GM18861 (cell line): ENCODE measurements at regions not wholly inside any gene's neighbourhood (a gene's known extent, or its start where the extent isn't known, plus 50 kb on each side); places are given as distances from the start of the nearest gene placed in this dataset.

ENCODE experiments used
- ATAC-seq: cut with Tn5 transposase; IDR thresholded peaks from one replicate; pipeline ENCODE4 v1.9.1; 2021; ENCODE audit not compliant: unreplicated experiment

DNA sequence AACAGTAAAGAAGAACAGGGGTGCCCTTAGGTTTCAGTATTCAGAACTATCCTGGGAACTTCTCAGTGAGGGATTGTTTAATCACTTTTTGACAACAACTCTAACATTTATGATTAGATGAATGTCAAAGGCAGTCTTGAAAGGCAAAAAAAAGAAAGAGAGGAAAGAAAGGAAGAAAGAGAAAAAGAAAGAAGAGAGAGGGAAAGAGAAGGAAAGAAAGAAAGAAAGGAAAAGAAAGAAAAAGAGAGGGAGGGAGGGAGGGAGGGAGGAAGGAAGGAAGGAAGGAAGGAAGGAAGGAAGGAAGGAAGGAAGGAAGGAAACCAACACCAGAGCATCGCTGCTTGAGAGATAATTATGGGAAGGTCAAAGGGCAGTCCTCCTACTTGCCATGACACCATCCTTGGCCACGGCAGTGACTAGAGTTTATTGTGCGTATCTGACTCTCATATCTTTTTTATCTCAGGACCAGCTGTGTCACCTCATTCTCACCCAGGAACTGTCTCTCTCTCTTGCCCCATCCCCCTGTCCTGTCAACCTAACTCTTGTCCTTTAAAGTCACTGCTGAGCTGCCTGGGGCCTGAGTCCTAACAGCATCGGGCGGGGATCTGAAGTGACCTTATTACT, 96.8 kb upstream of the ATXN1 start:
- no peak for ATAC-seq

DNA sequence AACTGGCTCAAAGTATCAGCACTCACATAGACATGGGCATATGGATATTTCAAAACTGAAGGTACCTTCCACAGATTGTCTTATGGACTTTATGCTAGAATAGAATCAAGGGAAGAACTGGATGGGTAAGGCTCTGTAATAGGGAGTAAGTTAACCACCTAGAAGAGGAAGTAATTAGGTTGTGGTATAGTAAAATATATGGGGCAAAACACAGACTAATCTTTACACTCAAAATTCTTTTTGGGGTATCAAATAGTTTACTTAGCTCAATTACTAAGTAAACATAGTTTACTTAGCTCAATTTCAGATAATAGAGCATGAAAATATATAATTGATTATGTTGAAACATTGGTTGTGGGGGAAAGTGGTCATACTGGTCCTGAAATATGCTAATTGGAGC, 94.2 kb upstream of the ATXN1 start:
- ATAC-seq = peak; percentile 37

DNA sequence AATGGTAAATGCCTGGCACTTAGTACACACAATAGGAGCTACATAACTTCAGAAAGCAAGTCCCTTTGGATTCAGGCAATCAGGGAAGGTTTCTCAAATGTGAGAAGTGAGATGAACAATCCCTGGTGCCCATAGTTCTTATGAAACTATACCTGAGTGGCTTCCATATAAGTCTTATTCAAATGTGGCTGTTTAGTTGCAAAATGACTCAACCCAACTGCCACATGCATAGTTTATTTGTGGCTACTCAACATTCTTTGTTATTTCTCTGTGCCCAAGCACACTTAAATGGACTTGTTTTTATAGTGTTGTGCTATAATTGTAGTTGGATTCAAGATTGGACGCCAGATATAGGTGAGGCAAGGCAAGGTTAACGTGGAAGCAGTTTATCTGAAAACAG, 93.7 kb upstream of the ATXN1 start:
- ATAC-seq = peak; percentile 85

DNA sequence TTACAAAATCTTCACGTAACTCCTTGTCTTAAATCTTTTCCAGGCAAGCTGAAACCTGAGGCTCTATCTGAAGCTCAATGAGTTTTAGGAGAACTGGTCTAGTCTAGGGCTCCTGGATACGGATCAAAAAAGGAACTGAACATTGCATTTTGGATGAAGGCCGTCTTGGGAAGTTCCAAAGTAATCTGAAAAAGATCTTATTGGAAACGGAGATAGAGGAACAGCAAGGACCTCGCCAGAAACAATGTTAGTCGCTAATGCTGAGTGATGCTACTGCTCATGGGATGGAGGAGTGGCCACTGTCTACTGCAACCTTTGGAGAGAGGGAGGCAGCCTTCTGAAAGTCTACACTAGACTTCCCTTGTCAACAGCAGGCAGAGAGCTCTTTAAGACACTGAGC, 91.4 kb upstream of the ATXN1 start:
- ATAC-seq = no peak

DNA sequence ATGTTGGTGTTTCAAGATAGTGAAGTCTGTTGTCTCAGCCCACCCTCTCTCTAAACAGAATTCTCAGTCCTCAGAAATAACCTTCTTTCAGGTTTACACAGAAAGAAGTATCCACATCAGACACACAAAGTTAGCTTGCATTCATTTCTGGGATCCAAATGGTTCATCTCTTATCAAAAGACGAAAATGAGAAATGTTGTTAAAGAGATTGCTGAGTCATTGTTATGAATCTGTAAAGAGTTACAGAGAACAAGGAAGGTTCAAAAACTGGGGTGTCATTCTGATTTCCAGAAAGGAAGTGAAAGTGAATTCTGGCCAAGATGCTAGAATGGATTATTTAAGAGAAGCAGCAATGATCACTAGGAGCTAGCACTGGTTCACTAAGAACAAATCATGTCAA, 90.5 kb upstream of the ATXN1 start:
- ATAC-seq = no peak

DNA sequence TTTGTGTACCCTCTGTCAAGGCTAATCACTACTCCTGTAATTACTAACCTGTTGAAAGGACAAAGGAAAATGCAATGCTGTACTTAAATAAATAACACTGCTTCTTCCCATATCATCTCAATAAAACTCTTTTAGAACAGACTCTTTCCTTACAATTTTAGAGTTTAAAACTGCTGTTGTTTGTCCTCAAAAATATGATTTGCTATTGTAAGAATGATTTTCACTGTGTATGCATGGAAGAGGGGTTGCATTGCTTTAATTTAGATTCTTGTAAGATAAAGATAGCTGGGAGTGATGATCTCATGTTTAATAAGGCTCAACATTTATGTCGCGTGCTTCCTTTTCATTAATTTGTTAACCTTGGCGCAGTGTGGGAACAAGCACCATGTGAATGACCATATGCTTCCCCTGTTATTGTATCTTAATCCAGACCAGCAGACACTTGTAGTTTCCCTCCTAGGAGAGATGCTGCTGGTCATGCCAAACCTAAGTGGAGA, 89.8 kb upstream of the ATXN1 start:
- ATAC-seq = no peak

DNA sequence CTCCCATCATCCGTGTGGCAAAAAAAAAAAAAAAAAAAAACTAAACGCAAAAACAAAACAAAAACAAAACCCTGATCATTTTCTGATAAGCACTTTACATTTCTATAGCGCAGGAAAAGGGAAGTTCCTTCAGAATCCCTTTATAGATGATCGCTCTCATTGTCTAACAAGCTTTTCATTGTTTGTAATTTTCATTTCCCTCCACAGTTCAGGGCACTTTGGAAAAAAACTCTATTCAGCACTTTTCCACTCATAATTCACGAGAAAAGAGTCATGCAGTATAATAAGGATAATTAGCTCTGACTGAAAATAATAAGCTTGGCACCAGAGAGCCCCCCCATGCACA, 89.4 kb upstream of the ATXN1 start:
- ATAC-seq = no peak

DNA sequence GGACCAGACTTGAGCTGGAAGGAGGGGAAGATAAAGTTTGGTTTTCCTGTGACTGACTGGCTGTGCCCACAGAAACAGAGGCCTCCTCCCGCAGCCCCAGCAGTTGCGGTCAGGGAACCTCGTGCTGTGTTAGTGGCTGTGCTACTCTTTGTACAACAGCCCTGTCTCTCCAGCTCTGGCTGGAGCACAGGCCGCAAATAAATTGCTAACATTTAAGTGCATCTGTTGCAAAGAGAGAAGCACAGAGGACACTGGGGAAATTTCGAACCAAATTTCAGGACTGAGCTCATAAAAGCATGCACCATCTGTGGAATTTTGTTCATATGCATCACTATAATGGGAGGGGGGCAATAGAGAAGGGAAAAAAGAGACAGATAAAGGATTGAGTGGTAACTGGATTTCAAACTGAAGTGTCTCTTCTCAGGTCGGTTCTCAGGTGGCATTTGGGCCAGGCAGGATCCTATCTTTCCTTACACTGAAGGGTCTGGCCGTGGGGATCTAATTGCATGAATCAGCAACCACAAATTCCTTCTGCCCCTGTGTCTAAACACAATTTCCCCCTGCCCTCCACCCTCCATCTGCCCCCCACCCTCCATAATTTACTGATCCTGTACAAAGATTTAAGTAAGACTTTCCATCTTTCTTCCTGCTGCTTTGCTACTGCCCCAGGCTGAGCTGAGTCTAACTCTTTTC, 88.9 kb upstream of the ATXN1 start:
- ATAC-seq = no peak

DNA sequence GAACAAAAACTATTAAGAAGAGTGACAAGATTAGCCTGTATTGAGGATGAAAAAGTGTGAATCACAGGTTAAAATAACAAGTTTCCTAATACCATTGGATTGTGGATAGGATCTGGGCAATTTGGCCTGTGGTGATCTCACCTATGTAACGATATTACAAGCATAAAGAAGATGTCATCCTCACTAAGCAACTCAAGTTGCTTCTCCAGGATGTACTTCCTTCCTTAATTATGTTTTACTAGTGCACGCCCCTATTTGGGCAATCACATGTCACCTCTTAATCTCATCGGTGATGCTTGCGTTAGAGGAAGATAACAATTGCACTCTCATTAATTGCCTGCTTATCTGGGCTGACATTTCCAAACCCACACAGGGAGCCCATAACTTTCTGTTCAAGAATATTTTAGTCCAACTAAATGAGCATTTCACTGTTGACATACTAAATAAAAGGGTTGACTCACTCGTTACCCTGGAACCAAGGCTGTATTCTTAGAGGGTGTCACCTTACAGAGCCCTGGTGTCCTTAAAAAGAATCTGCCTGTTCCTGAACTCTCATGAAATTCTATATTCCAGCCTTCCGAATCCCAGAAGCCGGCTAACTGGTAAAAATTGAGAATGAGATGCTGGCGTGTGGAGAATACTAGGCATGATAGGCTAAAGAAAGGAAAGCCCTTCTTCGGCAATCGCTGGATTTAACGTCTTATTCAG, 88.2 kb upstream of the ATXN1 start:
- no peak for ATAC-seq

DNA sequence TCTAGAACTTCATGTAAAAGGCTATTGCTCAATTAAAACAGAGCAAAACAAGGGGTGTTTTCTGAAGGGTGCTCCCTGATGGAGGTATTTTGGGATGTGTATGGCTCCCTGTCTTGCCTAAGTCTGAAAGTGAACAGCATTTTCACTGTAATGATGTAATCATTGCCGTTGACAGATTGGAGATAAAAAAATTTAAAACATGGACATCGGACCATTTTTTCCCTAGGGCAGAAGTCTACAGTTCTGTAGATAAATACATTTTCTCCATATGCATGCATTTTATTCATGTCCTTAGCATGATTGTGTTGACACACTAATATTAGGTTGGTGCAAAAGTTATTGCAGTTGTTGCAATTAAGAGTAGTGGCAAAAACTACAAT, 85.1 kb upstream of the ATXN1 start:
- ATAC-seq = no peak

DNA sequence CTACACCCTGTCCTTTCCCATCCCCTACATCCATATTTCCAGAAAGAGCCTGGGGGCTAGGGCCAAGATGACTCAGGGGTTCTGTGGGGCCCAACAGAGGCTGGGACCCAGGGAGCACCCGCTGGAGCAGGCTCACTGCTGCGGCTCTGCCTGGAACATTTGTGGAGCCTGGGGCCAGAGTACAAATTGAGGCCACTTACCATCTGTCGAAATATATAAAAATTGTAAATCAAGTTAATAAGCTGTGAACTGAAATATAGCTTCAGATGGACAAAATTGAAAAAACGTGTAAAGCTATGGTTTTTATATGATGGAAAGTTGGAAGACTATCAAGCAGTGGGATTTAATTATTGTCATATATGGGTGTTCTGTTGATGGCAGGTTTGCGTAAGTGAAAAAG, 82.9 kb upstream of the ATXN1 start:
- no peak for ATAC-seq

DNA sequence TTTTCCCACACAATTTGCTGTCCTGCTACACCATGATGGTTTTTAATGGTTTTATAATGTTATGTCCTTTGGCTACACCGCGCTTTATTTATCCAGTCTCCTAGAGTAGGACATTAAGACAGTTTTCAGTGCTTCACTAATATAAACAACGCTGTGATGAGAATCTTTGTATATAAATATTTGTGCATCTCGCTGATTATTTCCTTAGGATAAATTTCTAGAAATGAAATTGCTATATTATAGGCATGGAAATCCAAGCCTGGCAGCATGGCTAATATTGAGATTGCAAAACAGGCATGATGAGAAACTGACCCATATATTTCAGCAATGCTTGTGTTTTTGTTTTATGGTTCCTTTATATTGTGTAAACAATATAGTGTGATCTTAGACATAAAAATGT, 81.4 kb upstream of the ATXN1 start:
- ATAC-seq = no peak

DNA sequence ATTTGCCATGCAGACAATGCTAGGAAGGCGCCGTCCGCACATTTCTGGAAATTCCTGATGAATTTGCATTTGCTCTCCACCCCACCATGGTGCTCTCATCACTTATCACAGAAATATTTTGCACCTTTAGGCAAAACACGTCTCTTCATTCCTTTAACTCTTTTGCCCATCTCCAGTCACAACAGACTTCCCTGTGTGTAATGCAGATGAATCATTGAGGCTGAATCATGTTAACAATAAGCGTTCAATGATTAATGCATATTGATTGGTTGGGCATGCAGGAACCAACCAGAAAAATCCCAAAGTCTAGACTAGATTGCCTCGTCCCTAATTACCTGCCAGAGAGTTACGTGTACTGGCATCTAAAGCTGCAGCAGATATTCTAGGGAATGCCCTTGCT, 80.0 kb upstream of the ATXN1 start:
- no peak for ATAC-seq

DNA sequence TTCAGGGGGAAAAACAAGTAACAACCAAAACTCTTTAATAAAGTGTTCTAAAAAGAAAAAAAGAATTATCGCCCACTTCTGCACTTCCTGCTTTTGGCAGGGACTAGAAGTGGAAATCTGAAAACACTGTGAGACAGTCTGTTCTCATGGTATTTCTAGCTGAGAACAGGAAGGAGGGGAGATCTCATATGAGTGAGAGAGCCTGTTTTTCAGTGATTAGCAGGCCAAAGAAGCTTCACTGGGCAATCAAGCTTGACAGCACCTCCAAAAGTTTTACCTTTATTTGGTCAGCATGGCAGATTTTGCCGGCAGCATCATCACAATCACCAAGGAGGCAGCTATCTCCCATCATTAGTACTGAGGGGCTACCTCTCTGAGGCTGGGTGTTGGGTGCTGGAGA, 79.5 kb upstream of the ATXN1 start:
- peak; percentile 34 for ATAC-seq

DNA sequence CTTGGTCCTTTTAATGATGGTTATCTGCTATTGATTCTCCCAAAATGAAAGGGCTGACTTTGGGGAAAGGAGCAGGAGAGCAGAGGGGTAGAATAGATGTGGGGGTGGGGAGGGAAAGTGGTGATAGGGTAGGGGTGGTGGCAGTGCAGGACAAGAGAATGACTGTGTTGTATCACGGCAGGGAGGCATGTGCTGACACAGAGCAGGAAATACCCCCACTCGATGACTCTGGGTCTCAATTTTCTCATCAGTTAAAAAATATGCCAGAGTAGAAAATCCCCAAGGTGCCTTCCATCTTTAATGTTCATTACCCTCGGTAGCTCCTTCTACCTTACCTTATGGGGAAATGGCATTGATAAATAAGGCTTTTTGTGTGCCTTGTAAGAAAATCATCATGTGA, 79.0 kb upstream of the ATXN1 start:
- no peak for ATAC-seq

DNA sequence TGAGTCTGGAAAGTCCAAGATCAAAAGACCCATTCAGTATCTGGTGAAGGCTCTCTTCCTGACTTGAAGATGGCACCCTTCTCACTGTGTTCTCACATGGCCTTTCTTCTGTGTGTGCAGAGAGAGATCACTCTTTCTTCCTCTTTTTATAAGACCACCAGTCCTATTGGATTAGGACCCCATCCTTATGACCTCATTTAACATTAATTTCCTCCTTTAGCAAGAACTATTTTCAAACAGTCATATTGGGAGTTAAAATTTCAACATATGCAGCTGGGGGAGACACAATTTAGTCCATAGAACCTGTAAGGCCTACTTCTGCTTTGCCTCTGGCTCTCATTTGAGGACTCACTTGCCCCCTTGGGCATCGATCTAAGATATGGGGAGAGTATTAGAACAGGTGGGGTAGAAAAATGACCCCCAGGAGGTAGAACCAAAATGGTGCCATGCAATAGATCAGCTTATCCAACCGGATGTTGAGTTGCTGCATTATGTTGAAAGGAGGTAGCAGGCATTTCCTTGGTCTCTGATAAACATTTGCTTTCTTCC, 78.4 kb upstream of the ATXN1 start:
- no peak for ATAC-seq

DNA sequence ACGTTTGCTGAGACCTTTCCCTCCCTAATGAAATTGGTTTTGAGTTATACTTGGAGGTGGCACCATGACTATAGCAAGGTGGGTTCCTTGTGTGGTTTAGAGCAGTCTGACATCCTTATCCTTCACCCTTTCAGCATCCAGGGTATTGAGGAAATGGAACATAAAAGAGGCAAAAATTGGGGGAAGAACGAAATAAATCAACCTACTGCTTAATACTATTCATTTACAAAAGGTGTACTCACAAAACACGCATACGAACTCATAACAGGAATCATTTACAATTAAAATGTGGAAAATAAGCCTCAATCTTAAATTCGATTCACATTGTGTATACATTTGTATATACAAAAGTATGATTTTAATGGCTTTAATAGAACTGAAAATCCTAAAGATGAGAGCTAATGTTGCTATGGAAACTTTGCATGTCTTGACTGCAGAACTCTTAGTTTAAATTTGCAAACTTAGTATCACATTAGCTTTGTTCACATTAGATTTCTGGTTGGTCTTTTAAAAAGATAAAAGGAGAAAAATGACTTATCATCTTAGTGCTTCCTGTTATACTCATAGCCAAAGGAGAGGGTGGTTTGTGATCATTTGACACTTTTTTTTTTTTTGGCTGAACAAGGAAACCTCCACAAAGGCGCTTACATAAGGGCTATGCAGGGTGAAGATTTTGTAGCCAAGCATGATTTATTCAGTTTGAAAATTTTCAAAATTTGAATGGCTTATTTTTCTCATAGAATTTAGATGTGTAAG, 76.1 kb upstream of the ATXN1 start:
- ATAC-seq = no peak

DNA sequence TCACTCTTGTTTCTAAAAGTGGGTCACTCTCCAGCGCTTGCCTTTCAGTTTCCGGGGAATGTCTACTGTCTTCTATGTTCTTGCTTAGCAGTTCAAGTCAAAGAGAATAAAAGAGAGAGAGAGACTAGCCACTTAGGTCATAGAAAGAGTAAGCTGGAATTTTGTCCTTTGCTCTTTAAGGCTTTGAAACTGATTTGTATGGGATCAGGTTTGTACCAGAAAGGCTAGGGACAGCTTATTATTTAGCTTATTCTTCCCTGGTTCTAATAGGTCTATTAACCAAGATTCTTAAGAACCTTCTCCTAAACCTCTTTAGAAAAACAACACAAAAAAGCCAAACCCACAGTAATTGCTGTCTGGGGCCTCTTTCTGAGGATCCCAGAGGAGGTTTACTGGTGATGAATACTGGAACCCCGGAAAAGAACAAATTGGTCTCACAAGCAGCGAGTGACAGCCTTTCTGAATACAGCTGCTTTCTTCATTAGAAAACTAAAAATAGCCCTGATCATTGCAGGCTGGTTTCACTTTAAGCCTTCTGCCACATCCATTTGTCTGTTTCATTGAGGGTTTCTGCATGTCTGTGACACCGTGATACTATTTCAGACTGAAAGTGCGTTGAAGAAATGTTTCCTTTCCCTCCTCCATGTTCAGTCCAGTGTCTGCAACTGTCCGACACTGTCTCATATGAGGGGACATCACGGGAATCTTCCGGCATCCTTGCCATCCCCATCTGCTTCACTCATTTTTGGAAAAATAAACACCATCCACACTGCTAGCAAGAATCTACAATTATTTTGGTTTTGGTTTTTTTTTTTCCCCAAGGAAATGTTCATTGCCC, 75.1 kb upstream of the ATXN1 start:
- peak; percentile 80 for ATAC-seq

DNA sequence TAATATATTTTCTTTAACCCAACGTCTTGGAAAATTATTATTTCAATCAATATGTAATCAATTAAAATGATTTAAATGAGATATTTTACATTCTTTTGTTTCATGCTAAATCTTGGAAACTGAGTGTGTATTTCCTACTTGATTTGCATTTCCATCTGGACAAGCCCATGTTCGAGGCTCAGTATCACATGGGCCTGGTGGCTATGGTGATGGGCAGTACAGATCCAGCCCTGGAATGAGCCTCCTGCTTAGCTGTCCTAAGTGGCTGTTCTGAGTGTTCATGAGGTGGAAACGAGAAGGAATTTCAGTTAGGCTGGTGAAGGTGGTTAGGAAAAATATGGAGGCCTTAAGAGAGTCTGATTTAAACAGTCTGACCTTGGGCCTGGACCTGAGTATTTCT, 73.0 kb upstream of the ATXN1 start:
- no peak for ATAC-seq

DNA sequence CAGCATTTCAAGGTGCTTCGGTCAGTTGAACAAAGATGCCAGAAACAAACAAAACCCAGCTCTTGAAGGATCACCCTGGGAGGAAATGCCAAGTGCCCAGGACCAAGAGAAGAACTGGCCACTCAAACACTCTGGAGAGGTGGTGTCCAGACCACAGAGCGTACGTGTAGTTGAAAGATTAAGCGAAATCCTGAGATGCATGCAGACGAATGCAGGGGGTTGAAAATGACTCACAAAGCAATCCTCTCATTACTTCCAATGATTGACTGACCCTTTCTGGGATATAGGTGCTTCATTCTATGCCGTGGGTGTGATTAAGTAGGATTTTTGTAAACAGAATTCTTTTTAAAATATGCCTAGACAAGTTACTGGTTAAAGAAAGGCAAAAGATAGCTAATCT, 71.5 kb upstream of the ATXN1 start:
- ATAC-seq = no peak
